Heart right ventricle (tissue), 16 donors: ENCODE measurements at regions not wholly inside any gene's neighbourhood (a gene's known extent, or its start where the extent isn't known, plus 50 kb on each side); places are given as distances from the start of the nearest gene placed in this dataset.

Source experiments
- ATAC-seq, 8 donors: fragments of 200-7000 bp; cut with Tn5 transposase; one replicate each; pipeline ENCODE4 v1.9.1; 2020; ENCODE audit warnings: mild to moderate bottlenecking in 8 of 8, moderate library complexity in 8 of 8, moderate number of reproducible peaks in 1 of 8
- DNase-seq, 2 donors: peaks; one replicate each; pipeline ENCODE4 v3.0.0-alpha.2; 2020
- H3K27ac ChIP-seq, 10 donors: fragments of 200-600 bp; sonication (generic) in 2 of 10; one replicate each; pipeline versions ENCODE4 v1.5.0 to v1.8.0; 2020 to 2022; ENCODE audit warnings: mild to moderate bottlenecking in 3 of 10
- H3K27me3 ChIP-seq, 7 donors: fragments of 200-600 bp; one replicate each; pipeline ENCODE4 v1.8.0; 2021 to 2022; ENCODE audit warnings: mild to moderate bottlenecking in 2 of 7
- H3K36me3 ChIP-seq, 9 donors: fragments of 200-600 bp; sonication (generic) in 1 of 9; one replicate each; pipeline versions ENCODE4 v1.5.0 to v1.8.0; 2020 to 2022; ENCODE audit warnings: mild to moderate bottlenecking in 2 of 9
- H3K4me1 ChIP-seq, 9 donors: fragments of 200-600 bp; sonication (generic) in 1 of 9; one replicate each; pipeline versions ENCODE4 v1.5.0 to v1.8.0; 2020 to 2022; ENCODE audit warnings: mild to moderate bottlenecking in 4 of 9
- H3K4me3 ChIP-seq, 10 donors: fragments of 200-600 bp; sonication (generic) in 2 of 10; one replicate each; pipeline versions ENCODE4 v1.5.0 to v1.8.0; 2020 to 2022; ENCODE audit warnings: mild to moderate bottlenecking in 7 of 10, moderate library complexity in 2 of 10
- H3K9me3 ChIP-seq, 11 donors: fragments of 200-600 bp in 10 of 11; sonication (generic) in 2 of 11; one replicate each; pipeline versions ENCODE4 v1.5.0 to v1.8.0; 2013 to 2022; ENCODE audit warnings: mild to moderate bottlenecking in 2 of 11, control low read depth in 1 of 11, moderate library complexity in 1 of 11
- CTCF ChIP-seq, 9 donors: fragments of 200-600 bp; sonication (generic) in 2 of 9; IDR thresholded peaks; one replicate each; pipeline versions ENCODE4 v1.5.0 to v1.8.0; 2021 to 2022; ENCODE audit warnings: antibody characterized with exemption in 9 of 9, mild to moderate bottlenecking in 5 of 9, moderate library complexity in 1 of 9
- WGBS, 2 donors: extraction: QIAGEN DNeasy Blood & Tissue Kit; methylation state at CpG; one replicate each; pipeline ENCODE4 v1.1.7; 2013; ENCODE audit warnings: inconsistent platforms in 1 of 2; 5-methylcytosine and 5-hydroxymethylcytosine counted together
- intact Hi-C, 10 donors: fragments of 100-400 bp; cut with DNase I; formaldehyde crosslinking; loops; one replicate each; pipeline versions ENCODE4 v1.11.1 to v1.14.2; 2022
- donor health status: Arrhythmogenic right ventricular cardiomyopathy.
- donor health status: ischemic (EF 13 %, LVEDD 7.1; RV severe dilation, severe dysfunction).
- donor health status: healthy with polysubstance abuse.
- donor health status: DM: no; HTN: yes; CAD: no.
- donor health status: DM: no; HTN: no; CAD: no.
- donor health status: ischemic (EF 25% LVEDD 6.9; RV normal size, moderate dysfunction).
- donor health status: ischemic (EF 25% LVEDD 5.7; RV mildly dilated, moderate dysfunction).
- donor health status: healthy.
- donor health status: DM: yes; HTN: yes; CAD: no.
- donor health status: Ischemic cardiomyopathy.
- donor health status: ischemic (EF 35%, LVEDD 5.7; RV mildly dilated, moderate dysfunction).
- donor health status: nonischemic (EF 11% LVEDD 7.7; RV severe dilation, severe dysfunction).
- donor health status: DM: yes; HTN: yes; CAD: no.
- donor health status: PGD.
- donor health status: ischemic (EF 29% LVEDD 5.4; RV normal size, mild dysfunction).
- donor health status: nonischemic (EF 23%, LVEDD 6.1; RV moderate dilation, normal function).

GRCh38 chr5:155091063-155091648 lies 77.6 kb downstream of the KIF4B start:
- DNase-seq (peak in 1 of 2 donors; percentile 58), ATAC-seq (peak; percentile 41 to 90 (median 84))
- intact Hi-C loops, result loop anchor here in 3 of 10 donors (2.0 to 5.0 kb wide), 4 partner anchors 39 to 391 kb away; no protein-coding TSS in a partner anchor
- Histone ChIP-seq H3K9me3 (no peaks in the 10 kb centered on the region), H3K36me3 (no peaks in the 10 kb centered on the region), H3K4me1 (peaks cover 0 to 34% (median 13%) of the 10 kb centered on the region in 9 donors), H3K27ac (peak overlapping the region; percentile 8 to 83 (median 66)), H3K4me3 (no peak overlapping the region), H3K27me3 (no peaks in the 10 kb centered on the region)
- 16 to 22% methylated on average over 2 of the region's 2 CpGs for WGBS, 2 donors
- no peak for TF ChIP-seq CTCF (IDR thresholded peaks at IDR 0.05)

GRCh38 chr5:155091768-155092717 lies 78.5 kb downstream of the KIF4B start:
- no peak for TF ChIP-seq CTCF (IDR thresholded peaks at IDR 0.05)

GRCh38 chr5:155094455-155094854 lies 80.9 kb downstream of the KIF4B start:
- ATAC-seq (peak; percentile 75 to 91 (median 87)), DNase-seq (peak in 1 of 2 donors; percentile 9)
- WGBS, 2 donors, result 56 to 71% methylated on average over 1 of the region's 1 CpG
- intact Hi-C loops, result loop anchor here in 3 of 10 donors (2.0 to 5.0 kb wide), 4 partner anchors 42 to 388 kb away; no protein-coding TSS in a partner anchor
- Histone ChIP-seq H3K4me3 (no peak overlapping the region), H3K9me3 (no peaks in the 10 kb centered on the region), H3K36me3 (no peaks in the 10 kb centered on the region), H3K27me3 (no peaks in the 10 kb centered on the region), H3K4me1 (peaks cover 0 to 34% (median 13%) of the 10 kb centered on the region in 9 donors), H3K27ac (peak overlapping the region; percentile 45 to 89 (median 82))
- TF ChIP-seq CTCF (IDR thresholded peaks at IDR 0.05), result no peak

More at GRCh38 chr5:155091768-155092717, 78.5 kb downstream of the KIF4B start:
- no peaks in the 10 kb centered on the region for H3K27me3 ChIP-seq
- peaks cover 0 to 34% (median 13%) of the 10 kb centered on the region in 9 donors for H3K4me1 ChIP-seq
- no peak for ATAC-seq
- H3K9me3 ChIP-seq, result no peaks in the 10 kb centered on the region
- H3K4me3 ChIP-seq, result no peak overlapping the region
- 75% methylated on average over 2 of the region's 2 CpGs for WGBS, 2 donors
- DNase-seq, result no peak
- H3K36me3 ChIP-seq, result no peaks in the 10 kb centered on the region
- H3K27ac ChIP-seq, result peak overlapping the region; percentile 8 to 83 (median 66)
- intact Hi-C loops, result loop anchor here in 3 of 10 donors (2.0 to 5.0 kb wide), 4 partner anchors 40 to 390 kb away; no protein-coding TSS in a partner anchor

- Histone ChIP-seq H3K27ac (no peak overlapping the region), H3K36me3 (no peaks in the 10 kb centered on the region), H3K27me3 (no peaks in the 10 kb centered on the region), H3K9me3 (no peaks in the 10 kb centered on the region), H3K4me1 (peaks cover 0 to 15% (median 3%) of the 10 kb centered on the region in 9 donors), H3K4me3 (no peak overlapping the region)
- ATAC-seq, result no peak
- 72 to 80% methylated on average over 2 of the region's 2 CpGs for WGBS, 2 donors
- no peak for TF ChIP-seq CTCF (IDR thresholded peaks at IDR 0.05)
- intact Hi-C loops, result no loop called here
- no peak for DNase-seq
These were observed 84.4 kb downstream of the KIF4B start for GRCh38 chr5:155097995-155098394.
